Mammary epithelial cell (primary cell): ENCODE measurements at regions not wholly inside any gene's neighbourhood (a gene's known extent, or its start where the extent isn't known, plus 50 kb on each side); places are given as distances from the start of the nearest gene placed in this dataset.

Experiments
- CTCF ChIP-seq, 2 donors: IDR thresholded peaks in 1 of 2; conservative IDR thresholded peaks in 1 of 2; 2 replicates each; pipeline ENCODE4 v1.5.1; 2011 to 2012; ENCODE audit warnings: inconsistent platforms in 2 of 2, low read length in 2 of 2, mild to moderate bottlenecking in 2 of 2, control low read depth in 1 of 2, low read depth in 1 of 2; ENCODE audit not compliant: insufficient read depth in 1 of 2; ENCODE audit errors: extremely low read depth in 1 of 2
- EZH2 ChIP-seq: IDR thresholded peaks from 2 replicates; pipeline ENCODE4 v1.6.1; 2012; ENCODE audit warnings: low read length, inconsistent platforms, borderline replicate concordance

- TF ChIP-seq CTCF (conservative IDR thresholded peaks at IDR 0.05 in 1 of 2, IDR thresholded peaks at IDR 0.05 in 1 of 2; ENCODE audit: extremely low read depth in 1 of 2, insufficient read depth in 1 of 2, low read depth in 1 of 2, low read length in 2 of 2) = no peak
- no peak for TF ChIP-seq EZH2
Observed at GRCh38 chr3:10600726-10601125, 95.3 kb upstream of the ATP2B2 start.
